GM19035 (cell line): ENCODE measurements at regions not wholly inside any gene's neighbourhood (a gene's known extent, or its start where the extent isn't known, plus 50 kb on each side); places are given as distances from the start of the nearest gene placed in this dataset.

Experiments used
- ATAC-seq: cut with Tn5 transposase; IDR thresholded peaks from one replicate; pipeline ENCODE4 v1.9.1; 2021; ENCODE audit not compliant: unreplicated experiment

DNA sequence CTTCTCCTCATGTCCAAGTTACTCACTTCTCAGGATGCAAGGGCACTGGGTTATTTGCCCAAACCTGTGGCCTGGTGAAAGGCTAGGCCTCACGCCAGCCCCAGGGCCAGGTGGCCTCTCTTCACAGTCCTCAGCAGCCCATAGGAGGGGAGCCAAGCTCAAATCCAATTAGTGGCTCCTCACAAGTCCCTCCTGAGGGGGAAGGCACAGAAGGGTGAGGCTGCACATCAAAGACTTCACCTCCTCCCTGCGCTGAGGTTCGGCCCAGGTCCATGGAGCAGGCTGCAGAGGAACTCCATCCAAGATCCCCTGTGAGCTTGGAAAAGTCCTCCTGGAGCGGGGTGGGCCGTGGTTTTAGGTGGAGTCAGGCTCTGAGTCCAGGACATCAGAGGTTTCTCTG lies 320.0 kb downstream of the FOXL1 start:
- ATAC-seq: no peak

DNA sequence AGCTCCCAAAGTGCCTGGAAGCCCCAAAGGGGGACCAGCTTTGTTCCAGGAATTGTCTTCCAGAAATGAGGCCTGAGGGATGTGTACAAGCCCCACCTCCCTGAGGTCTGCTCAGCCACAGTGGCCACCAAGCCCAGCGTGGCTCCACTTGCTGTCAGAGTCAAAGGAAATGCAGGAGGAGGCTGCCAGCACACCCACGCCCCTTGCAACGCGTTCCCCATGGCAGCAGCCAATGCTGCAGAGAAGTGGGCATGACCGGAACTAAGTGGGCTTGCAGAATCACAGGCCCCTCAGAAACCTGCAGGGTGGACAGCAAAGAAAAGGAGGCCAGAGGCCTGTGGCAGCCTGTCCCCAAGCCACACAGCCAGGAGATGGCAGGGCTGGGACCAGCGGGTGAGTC lies 320.8 kb downstream of the FOXL1 start:
- ATAC-seq: no peak

DNA sequence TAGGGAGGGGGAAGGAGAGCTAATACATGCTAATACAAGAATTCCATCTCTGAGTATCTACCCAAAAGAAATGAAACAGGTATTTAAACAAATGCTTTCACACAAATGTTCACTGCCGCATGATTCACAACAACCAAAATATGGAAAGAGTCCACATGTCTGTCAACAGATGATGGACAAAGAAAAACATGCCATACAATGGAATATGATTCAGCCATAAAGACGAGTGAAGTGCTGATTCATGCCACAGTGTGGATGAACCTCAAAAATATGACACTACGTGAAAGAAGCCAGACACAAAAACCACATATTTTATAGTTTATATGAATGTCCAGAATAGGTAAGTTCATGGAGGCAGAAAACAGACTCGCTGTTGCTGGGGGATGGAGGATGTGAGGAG lies 321.4 kb downstream of the FOXL1 start:
- no peak for ATAC-seq

DNA sequence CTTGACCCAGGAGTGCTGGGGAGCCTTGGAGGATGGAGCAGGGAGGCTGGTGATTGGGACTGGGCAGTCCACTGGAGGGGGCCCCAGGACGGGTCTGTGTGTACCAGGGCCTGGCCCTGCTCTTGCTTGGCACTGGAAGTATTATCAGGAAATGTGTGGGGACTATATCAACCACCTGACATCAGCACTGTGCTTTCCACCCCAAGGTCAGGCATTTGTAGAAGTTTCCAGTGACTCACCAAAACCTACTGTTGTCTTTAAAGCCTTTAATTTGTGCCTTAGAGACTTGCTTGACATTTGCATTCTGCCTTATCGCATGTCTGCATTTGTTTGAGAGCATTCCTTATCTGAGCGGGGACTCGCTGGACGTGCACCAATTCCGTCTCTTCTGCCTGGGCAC lies 323.1 kb downstream of the FOXL1 start:
- no peak for ATAC-seq

DNA sequence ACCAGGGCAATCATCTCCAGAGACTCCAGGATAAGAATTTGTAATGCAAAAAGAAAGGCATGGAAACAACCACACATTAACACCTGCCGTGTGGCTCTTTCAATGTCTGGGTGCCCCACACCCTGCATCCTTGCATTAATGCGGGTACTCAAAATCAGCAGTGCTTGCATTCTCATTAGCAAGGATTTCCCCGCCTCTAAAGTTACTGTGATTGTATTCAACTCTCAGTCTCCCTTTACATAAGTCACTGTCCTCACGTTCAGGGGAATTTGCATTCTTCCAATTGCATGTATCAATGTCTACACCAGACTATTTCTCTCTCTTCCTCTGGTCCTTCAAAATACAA lies 324.3 kb downstream of the FOXL1 start:
- ATAC-seq: no peak

DNA sequence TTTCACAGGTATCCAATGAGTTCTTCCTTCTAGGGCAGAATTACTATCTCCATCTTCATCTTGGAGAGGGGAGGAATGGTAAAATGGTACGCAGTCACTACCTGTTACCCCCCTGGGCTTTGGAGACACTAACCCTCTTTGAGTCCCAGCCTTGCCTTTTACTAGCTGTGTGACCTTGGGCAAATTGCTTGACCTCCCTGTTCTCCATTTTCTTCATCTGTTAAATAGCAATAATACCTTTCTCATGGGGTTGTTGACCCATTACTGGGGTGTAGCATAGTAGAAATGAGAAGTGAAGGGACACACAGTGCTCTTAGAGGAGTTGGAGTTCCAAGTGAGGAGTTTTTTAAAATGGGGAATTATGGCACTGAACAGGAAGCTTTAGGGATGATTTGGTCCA lies 324.7 kb downstream of the FOXL1 start:
- ATAC-seq: no peak

DNA sequence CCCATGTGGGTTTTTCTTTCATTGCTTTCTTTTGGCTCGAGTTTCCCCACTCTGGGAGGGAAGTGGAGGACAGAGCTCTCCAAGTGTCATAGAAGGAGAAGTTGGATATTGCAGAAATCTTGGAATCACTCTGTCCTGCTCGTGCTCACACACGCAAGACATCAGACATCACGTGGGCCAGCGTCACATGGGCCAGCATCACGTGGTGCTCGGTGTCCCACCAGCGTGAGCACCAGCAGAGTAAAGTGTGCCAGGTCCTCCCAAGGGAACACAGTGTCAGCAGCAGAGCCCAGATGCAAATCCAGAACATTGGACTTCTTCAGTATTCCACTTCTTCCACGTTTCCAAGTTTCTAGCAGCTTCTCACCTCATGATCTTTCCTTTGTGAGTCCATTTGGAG lies 327.0 kb downstream of the FOXL1 start:
- no peak for ATAC-seq

DNA sequence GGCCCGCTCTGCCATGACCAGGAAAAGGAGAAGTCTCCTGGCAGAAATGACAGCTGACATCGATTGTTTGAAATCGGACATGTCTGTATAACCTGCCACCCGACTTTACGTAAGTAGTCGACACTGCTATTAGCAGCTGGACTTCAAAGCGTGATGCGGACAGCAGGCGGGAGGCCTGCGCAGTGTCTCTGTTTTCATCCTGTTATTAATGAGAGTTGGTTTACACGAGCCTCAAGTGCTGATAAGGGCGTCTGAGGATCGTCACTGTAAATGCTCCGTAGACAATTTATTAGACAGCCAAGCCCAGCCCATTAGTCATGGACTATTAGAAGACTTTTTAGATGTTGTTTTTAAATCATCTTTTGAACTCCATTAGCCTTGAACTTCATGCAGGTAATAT lies 328.3 kb downstream of the FOXL1 start:
- ATAC-seq: no peak

DNA sequence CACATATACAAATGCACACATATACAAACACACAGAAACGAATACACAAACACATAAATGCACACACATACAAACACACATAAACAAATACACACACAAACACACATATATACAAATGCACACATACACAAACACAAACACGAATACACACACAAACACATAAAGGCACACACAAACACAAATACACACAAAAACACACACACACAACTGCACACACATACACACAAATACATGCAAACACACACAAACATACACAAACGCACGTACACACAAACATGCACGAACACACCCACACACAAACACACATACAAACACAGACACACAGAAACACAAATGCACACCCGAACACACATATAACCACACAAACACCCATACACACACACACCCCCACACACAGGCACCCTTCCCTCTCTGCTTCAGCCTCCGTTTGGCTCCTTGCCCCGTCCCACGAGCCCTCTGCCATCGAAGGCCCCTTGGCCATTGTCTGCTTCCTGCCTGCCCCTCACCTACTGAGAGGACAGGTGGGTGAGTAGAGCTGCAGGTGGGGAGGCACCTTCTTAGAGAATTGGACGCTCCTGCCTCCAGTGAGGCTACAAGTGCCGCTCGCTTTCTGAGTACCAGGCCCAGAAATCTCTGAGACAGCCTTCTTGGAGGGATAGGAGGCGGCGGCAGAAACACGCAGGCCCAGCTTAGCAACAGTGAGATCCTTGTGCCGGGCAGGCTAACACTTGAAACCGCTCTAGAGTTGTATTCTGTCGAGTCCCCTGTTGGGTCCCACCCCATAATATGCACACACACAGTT lies 331.2 kb downstream of the FOXL1 start:
- no peak for ATAC-seq

DNA sequence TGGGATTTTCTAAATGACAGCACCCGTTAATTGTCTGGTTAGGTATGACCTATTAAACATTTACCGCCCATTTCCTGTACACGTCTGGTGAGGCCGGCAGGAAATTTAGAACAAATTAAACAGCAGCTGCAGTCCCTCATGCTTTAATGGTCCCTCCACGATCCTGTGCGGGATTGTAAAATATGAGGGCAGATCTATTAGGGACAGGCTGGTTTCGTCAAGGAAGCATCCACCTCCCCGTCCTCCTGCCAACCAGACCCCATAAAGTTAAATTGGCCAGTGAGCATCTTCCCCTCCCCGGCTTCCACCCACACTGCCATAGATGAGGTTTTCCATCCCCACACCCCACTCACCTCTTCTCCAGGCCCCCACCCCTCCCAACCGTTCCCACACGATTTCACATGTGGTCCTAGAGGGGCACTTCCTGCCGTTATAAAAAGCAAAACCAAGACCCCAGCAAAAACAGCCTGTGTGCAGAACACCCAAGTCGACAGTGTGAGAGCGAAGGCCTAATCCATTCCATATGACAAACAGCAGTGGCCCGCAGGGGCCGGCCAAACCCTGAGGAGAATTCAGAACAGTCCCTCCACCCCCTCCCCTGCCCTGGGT lies 331.9 kb downstream of the FOXL1 start:
- ATAC-seq: no peak

DNA sequence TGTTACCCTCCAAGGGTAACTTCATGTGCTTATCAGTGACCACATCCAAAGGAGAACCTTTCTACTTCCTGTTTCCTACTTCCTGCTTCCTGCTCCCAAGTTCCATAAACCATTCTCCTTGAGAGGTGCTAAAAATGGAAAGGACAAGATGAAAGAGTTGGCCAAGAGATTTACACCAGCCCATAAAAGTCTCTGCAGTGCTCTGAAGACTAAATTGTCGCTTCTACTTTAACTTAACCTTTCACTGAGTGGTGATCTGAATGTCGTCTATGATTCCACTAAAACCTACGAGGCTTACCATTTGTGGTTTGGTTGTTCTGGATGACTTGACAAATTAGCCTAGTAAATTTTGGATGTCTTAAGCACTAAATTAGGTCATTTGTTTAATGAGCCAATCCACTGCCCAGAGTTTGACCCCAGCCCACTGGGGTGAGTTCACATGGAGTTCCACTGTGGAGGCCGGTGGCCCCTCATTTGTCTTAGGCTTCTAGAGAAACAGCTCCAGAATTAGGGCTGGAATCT lies 333.1 kb downstream of the FOXL1 start:
- ATAC-seq: no peak

DNA sequence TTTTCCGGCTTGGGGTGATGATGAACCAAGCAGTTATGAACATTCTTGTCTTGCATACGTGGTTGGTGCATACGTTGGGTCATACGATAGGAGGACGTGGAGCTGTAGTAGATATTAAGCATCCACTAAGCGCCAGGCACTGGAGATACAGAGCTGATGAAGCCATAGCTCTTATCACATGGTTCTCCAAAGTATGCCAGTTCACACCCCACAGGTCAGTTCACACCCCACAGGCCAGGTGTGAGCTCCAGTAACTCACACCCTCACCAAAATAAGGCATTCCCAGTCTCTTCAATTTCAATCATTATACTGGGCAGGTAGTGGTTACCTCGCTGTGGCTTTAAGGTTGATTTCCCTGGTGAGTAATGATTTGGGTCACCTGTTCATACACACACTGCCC lies 335.5 kb downstream of the FOXL1 start:
- no peak for ATAC-seq

DNA sequence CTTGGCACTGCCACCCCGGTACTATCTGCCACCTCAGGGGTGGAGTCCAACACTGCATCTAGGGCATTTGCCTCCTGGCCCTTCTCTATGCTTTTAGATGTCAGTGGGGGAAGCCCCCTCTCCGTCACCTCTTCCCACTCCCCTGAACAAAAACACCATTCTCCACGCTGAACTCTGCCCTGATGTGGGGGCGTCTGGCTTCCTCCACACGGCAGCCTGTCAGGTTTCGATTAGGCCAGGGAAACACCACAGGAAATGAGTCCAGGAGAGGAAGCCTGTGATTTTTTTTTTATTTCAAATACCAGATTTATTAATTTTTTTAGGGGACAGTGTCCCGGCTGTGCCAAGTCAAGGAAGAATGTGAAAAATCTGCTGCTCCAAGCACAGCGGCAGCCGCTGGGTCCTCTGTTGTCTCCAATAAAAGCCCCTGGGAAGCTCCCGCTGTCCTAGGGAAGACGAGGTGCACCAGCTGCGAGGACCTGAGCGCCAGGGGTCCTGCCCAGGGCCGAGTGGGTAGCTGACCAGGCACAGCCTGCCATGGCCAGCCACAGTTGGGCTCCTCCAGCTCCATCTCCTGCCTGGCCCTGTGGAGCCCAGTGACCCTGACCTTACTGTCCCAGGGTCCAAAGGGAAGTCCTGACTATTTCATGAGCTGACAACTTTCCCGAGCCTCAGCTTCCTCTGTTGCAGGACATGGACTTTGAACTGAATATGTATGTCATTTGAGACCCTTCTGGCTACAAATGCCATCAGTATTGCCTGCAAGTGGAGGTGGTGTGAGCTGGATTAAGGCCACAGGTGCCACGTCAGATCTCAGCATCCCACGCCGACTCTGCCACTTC lies 336.7 kb downstream of the FOXL1 start:
- ATAC-seq: no peak

DNA sequence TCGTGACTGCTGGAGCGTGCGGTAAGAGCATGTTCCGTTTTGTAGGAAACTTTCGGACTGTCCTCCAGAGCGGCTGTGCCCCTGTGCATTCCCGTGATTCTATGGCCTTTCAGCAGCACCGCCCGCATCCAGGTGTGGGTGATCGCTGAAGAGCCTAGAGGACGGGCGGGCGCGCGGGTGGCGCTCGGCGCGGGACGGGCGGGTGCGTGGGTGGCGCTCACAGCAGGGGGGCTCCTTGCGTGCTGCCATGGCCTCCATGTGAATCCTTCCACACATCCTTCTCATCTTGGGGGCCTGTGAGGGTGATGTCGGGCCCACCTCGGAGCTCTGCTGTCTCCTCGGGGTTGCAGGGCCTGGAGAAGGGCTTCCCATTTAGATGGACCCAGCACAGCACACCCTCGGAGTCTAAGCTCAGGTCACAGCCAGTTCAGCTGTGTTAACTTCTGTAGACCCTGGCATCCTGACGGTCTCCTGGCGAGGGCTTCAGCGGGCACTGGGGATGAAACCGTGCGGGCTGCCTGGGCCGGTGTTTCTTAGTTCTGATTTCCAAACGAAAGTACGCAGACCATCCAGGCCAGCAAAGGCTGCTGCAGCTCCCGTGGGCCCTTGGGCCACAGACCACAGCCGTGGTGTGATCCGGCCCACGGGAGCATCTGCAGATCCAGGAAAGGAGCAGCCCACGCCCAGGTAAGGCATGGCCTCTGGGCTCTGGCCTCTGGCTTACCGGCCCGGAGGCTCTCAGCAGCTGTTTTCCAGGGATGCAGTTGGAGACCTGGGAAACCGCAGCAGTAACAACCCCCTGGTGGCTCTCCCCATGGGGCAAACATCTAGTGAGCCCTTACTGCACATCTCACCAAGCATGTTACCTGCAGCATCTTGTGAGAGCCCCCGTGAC lies 339.4 kb downstream of the FOXL1 start:
- no peak for ATAC-seq

DNA sequence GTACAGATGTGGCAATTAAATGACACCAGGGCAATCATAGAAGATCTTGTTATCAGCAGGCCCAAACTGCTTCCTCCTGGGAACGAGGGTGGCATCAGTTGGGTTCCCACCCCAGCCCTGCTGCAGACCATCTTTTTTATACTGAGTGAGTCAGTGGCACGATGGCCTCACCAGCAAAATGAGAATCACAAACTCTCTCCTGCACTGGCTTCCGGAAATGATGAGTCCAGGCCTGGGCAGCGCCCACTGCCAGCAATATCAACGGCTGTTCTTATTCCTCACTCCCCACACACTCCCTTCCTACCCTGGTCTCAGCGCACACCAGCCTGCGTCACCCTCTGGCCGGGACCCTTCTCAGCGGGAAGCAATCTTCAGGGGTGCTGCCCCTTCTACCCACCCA lies 340.3 kb downstream of the FOXL1 start:
- no peak for ATAC-seq

DNA sequence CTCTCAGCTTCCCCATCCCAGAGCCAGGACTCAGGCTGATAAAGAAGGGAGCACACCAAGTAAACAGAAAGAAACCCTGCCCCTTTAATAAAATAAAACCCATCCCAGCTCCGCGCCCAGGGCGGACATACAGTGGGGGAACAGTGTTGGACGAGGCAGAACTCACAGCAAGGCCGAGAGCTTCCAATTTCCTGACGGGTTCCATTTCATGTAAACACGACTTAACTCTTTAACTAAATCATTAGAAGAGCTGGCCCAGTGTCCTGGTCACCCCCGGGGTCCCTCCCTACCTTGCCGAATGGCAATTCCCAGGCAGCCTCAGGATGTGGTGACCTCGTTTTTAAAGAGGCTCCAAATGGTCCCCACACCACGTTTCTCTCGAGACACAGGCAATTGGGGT lies 340.7 kb downstream of the FOXL1 start:
- ATAC-seq: no peak

DNA sequence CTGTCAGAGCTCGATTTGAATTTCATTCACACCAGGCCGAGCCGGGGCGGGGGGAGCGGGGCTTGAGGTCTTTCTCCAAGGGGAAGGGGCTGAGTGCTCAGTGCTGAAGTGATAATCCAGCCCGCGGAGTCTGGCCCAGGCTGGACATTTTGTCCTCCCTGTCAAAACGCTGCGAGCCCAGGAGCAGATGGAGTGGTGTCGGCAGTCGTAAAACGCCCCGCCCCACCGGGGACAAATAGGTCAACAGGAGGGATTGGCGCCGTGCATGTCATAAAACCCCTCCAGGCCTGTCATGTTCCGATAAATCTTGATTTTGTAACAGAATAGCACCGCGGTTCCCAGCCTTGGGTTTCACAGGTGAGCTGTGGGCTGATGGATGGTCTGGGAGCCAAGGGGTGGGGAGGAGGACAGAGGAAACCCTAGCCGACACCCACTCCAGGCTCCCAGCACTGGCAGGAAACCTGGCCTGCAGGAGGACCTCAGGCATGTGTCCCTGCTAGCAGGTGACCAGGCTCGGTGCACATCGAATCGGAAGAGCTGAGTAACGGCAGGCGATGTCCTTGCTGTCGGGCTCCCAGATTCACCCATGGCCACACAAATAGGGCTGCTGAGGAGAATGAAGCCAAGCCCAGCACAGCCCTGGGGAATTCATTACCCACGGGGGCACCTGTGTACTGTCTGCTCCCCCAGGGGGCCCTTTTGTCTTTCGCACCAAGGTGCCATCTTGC lies 341.4 kb downstream of the FOXL1 start:
- no peak for ATAC-seq

DNA sequence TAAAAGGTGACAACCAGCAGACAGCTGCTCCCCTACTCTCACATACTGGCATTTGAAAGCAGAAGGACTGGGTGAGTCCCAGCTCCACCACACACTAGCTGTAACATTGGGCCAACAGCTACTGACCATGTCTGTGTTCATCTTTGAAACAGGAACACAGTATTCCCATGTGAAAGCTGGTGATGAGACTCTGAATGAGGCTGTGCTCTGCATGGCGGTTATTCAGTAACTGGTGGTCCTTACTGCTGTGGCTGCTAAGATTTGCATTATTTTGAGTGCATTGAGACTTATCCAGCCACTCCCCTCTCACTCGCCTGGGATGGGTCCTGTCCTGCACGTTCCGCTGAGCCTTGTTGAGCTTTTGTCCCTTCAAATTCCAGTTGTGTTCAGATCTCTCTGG lies 342.9 kb downstream of the FOXL1 start:
- no peak for ATAC-seq

DNA sequence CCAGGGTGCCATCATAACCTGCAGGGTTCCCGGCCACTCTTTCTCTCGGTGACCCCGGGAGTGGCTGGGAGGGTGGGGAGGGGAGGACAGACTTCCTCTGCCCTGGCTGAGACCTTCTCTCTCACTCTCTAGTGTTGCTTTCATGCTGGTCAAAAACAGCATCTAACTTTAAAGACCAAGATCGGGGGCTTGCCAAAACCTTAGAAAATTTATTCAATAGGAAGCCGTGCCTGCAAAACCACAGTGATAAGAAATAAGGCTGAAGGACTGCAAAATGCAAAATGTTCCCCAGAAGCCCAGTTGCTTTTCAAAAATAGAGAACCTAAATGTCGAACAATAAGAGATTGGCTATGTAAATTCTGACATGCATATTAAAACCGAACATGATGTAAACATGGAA lies 344.0 kb downstream of the FOXL1 start:
- no peak for ATAC-seq

DNA sequence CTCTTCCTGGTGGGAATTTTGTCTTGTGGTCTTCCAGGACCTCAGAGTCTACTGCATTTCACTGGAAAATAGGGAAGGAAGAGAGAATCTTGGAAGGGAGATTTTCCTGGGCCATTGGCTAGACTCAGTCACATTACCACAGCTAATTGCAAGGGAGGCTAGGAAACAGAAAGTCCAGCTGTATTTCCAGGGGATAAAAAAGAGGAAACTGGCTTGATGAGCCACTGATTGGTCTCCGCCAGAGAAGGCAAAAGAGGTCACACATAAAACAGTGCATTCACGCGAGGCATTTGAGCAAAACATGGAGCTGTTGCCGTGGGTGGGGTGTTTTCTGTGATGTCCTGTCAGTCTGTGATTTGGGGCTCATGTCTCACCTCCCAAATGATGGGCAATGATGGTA lies 345.3 kb downstream of the FOXL1 start:
- no peak for ATAC-seq
